Gastroesophageal sphincter (tissue), 3 donors: ENCODE measurements at regions not wholly inside any gene's neighbourhood (a gene's known extent, or its start where the extent isn't known, plus 50 kb on each side); places are given as distances from the start of the nearest gene placed in this dataset.

Source experiments
- EP300 ChIP-seq: sonication (generic); formaldehyde crosslinking; IDR thresholded peaks from one replicate; pipeline ENCODE4 v1.6.1; 2017; ENCODE audit warnings: antibody characterized with exemption, mild to moderate bottlenecking
- POLR2A ChIP-seq, 2 donors: fragments of 450-650 bp; IDR thresholded peaks; one replicate each; pipeline ENCODE4 v1.6.1; 2017; ENCODE audit warnings: antibody characterized with exemption in 2 of 2, mild to moderate bottlenecking in 2 of 2, moderate library complexity in 1 of 2
- POLR2AphosphoS5 ChIP-seq: sonication (generic); formaldehyde crosslinking; IDR thresholded peaks from one replicate; pipeline ENCODE4 v1.6.1; 2017; ENCODE audit warnings: antibody characterized with exemption
- TF ChIP-seq, protein P1 (sequence below), 4 experiments: fragments of 200-600 bp in 2 of 4; fragments of 450-650 bp in 2 of 4; sonication (generic) in 1 of 4; IDR thresholded peaks; one replicate each; pipeline ENCODE4 v1.5.1; 2017 to 2019; ENCODE audit warnings: antibody characterized with exemption in 4 of 4, mild to moderate bottlenecking in 2 of 4, moderate library complexity in 2 of 4

DNA sequence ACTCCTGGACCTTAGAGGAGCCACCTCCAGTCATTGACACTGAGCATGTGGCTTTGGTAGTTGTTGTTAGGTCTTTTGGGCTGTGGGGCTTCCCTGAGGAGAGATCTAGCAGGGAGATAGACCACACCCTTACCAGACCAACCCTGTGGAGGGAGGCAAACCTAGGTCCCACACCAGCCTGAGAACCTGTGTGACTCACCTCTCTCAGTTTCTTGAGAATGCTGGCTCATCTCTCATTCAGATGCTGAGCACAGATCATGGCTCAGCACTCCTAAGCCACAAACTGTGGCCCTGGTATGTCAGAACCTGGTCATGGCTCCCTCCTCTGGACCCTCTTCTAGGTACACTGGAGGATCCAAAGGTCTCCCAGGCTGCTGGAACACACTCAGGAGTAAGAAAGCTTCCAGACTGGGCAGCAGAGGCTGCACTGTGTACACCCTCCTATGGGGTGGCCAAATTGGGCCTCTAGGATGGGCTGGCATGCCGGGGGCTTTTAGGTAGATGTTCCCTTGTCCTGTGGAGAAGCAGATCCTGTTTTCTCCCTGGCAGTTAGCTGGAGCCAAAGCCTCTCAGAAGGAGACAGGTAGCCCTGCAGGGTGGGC, 1294.5 kb downstream of the KHDRBS2 start:
- TF ChIP-seq POLR2A (IDR thresholded peaks at IDR 0.05) (no peak), EP300 (no peak), POLR2AphosphoS5 (no peak)
- TF ChIP-seq, protein P1, sequence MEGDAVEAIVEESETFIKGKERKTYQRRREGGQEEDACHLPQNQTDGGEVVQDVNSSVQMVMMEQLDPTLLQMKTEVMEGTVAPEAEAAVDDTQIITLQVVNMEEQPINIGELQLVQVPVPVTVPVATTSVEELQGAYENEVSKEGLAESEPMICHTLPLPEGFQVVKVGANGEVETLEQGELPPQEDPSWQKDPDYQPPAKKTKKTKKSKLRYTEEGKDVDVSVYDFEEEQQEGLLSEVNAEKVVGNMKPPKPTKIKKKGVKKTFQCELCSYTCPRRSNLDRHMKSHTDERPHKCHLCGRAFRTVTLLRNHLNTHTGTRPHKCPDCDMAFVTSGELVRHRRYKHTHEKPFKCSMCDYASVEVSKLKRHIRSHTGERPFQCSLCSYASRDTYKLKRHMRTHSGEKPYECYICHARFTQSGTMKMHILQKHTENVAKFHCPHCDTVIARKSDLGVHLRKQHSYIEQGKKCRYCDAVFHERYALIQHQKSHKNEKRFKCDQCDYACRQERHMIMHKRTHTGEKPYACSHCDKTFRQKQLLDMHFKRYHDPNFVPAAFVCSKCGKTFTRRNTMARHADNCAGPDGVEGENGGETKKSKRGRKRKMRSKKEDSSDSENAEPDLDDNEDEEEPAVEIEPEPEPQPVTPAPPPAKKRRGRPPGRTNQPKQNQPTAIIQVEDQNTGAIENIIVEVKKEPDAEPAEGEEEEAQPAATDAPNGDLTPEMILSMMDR (IDR thresholded peaks at IDR 0.05), result no peak
